Transverse colon (tissue), 4 donors: ENCODE measurements at regions not wholly inside any gene's neighbourhood (a gene's known extent, or its start where the extent isn't known, plus 50 kb on each side); places are given as distances from the start of the nearest gene placed in this dataset.

Experiments
- POLR2A ChIP-seq: fragments of 450-650 bp; IDR thresholded peaks from one replicate; pipeline ENCODE4 v1.6.1; 2016; ENCODE audit warnings: antibody characterized with exemption, mild to moderate bottlenecking, moderate library complexity
- POLR2AphosphoS5 ChIP-seq, 3 donors: sonication (generic); formaldehyde crosslinking; IDR thresholded peaks; one replicate each; pipeline ENCODE4 v1.6.1; 2016; ENCODE audit warnings: antibody characterized with exemption in 3 of 3
- TF ChIP-seq, protein P1 (sequence below), 5 experiments: fragments of 200-600 bp in 3 of 5; fragments of 450-650 bp in 2 of 5; sonication (generic) in 3 of 5; IDR thresholded peaks; 1 replicate in 2 of 5; 2 replicates in 3 of 5; pipeline ENCODE4 v1.5.1; 2016 to 2017; ENCODE audit warnings: antibody characterized with exemption in 5 of 5, inconsistent platforms in 3 of 5, mild to moderate bottlenecking in 2 of 5, moderate library complexity in 1 of 5

DNA sequence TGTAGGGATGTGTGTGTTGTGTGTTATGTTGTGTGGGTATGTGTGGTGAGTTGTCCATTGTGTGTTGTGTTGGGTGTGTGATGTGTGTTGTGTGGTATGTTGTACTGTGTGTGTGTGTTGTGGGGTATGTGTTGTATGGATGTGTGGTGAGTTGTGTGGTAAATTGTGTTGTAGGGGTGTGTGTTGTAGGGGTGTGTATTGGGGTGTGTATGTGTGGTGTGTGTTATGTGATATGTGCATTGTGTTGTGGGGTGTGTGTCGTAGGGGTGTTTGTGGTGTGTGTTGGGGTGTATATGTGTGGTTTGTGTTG is 97.8 kb upstream of the PODXL start:
- no peak for TF ChIP-seq POLR2A
- TF ChIP-seq, protein P1, sequence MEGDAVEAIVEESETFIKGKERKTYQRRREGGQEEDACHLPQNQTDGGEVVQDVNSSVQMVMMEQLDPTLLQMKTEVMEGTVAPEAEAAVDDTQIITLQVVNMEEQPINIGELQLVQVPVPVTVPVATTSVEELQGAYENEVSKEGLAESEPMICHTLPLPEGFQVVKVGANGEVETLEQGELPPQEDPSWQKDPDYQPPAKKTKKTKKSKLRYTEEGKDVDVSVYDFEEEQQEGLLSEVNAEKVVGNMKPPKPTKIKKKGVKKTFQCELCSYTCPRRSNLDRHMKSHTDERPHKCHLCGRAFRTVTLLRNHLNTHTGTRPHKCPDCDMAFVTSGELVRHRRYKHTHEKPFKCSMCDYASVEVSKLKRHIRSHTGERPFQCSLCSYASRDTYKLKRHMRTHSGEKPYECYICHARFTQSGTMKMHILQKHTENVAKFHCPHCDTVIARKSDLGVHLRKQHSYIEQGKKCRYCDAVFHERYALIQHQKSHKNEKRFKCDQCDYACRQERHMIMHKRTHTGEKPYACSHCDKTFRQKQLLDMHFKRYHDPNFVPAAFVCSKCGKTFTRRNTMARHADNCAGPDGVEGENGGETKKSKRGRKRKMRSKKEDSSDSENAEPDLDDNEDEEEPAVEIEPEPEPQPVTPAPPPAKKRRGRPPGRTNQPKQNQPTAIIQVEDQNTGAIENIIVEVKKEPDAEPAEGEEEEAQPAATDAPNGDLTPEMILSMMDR (IDR thresholded peaks at IDR 0.05): no peak
- no peak for TF ChIP-seq POLR2AphosphoS5 (IDR thresholded peaks at IDR 0.05)
